ENCODE measurements at regions not wholly inside any gene's neighbourhood (a gene's known extent, or its start where the extent isn't known, plus 50 kb on each side); places are given as distances from the start of the nearest gene placed in this dataset.

DNA sequence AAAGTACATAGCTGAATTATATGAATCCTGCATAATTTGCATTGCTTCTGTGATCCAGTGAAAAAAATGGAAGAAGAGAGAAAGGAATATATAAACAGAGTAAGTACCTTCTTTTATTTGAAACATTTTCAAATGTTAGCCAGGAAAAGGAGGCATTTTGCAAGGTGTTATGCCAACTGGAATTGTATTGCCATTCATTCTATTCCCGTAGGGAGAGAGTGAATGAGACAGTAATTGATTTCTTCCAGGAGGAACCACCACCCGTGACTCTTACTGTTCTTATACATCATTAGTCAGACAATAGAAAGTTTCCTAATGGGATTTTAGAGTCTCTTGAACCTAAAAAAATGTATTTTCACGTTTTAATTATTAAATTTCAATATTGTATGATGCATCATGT lies 324.1 kb upstream of the ALCAM start:
- TF ChIP-seq CTCF (IDR thresholded peaks at IDR 0.05), result no peak
- no peak for TF ChIP-seq POLR2AphosphoS5 (IDR thresholded peaks at IDR 0.05)
- TF ChIP-seq POLR2A (IDR thresholded peaks at IDR 0.05; ENCODE audit: low read depth), result no peak
- no peak for TF ChIP-seq EP300 (IDR thresholded peaks at IDR 0.05)
